DND-41 (cell line): ENCODE measurements at regions not wholly inside any gene's neighbourhood (a gene's known extent, or its start where the extent isn't known, plus 50 kb on each side); places are given as distances from the start of the nearest gene placed in this dataset.

ENCODE experiments used
- ATAC-seq: fragments of 200-7000 bp; cut with Tn5 transposase; 3 replicates; pipeline ENCODE4 v1.9.1; 2021; ENCODE audit warnings: low read depth; ENCODE audit not compliant: insufficient read depth
- DNase-seq: peaks from one replicate; pipeline ENCODE4 v3.0.0-alpha.2; 2020
- H2AFZ ChIP-seq: 2 replicates; pipeline ENCODE4 v1.6.0; 2012; ENCODE audit warnings: low read depth, low read length
- H3K27ac ChIP-seq: 2 replicates; pipeline ENCODE4 v1.5.1; 2012; ENCODE audit warnings: low read length, inconsistent platforms
- H3K27me3 ChIP-seq: fragments of 200-600 bp; sonication (generic); 2 replicates; pipeline ENCODE4 v1.6.0; 2012; ENCODE audit warnings: low read length, mild to moderate bottlenecking, inconsistent platforms; ENCODE audit not compliant: insufficient read depth, poor library complexity
- H3K36me3 ChIP-seq: 2 replicates; pipeline ENCODE4 v1.5.1; 2012; ENCODE audit warnings: low read length, inconsistent platforms; ENCODE audit not compliant: insufficient read depth
- H3K4me1 ChIP-seq: 2 replicates; pipeline ENCODE4 v1.5.1; 2012; ENCODE audit warnings: mild to moderate bottlenecking, low read length; ENCODE audit not compliant: insufficient read depth
- H3K4me2 ChIP-seq: 2 replicates; pipeline ENCODE4 v1.6.0; 2012; ENCODE audit warnings: mild to moderate bottlenecking, moderate library complexity, low read length, inconsistent platforms; ENCODE audit not compliant: insufficient read depth
- H3K4me3 ChIP-seq, 2 experiments: fragments of 200-600 bp in 1 of 2; shearing (Covaris generic) in 1 of 2; 2 replicates each; pipeline ENCODE4 v1.5.1; 2012 to 2016; ENCODE audit warnings: inconsistent platforms in 2 of 2, low read length in 2 of 2, mild to moderate bottlenecking in 2 of 2, low read depth in 1 of 2, moderate library complexity in 1 of 2
- H3K79me2 ChIP-seq: 2 replicates; pipeline ENCODE4 v1.6.0; 2012; ENCODE audit warnings: low read length, inconsistent platforms; ENCODE audit not compliant: insufficient read depth
- H3K9ac ChIP-seq: 2 replicates; pipeline ENCODE4 v1.6.0; 2012; ENCODE audit warnings: low read depth, mild to moderate bottlenecking, inconsistent platforms, low read length, moderate library complexity
- H3K9me3 ChIP-seq: 2 replicates; pipeline ENCODE4 v1.5.1; 2012; ENCODE audit warnings: low read length, moderate library complexity, mild to moderate bottlenecking, inconsistent platforms; ENCODE audit not compliant: insufficient read depth, severe bottlenecking
- H4K20me1 ChIP-seq: 2 replicates; pipeline ENCODE4 v1.6.0; 2012; ENCODE audit warnings: low read length; ENCODE audit not compliant: insufficient read depth
- CTCF ChIP-seq: IDR thresholded peaks from 2 replicates; pipeline ENCODE4 v1.5.1; 2012; ENCODE audit warnings: borderline replicate concordance, low read length, moderate library complexity, mild to moderate bottlenecking; ENCODE audit not compliant: poor library complexity, severe bottlenecking; ENCODE audit errors: extremely low read depth
- EZH2 ChIP-seq: IDR thresholded peaks from 3 replicates; pipeline ENCODE4 v1.6.1; 2012; ENCODE audit warnings: borderline replicate concordance, low read depth, mild to moderate bottlenecking, moderate library complexity, low read length, inconsistent platforms; ENCODE audit not compliant: severe bottlenecking

GRCh38 chr18:39845631-39846030 is 2109.4 kb upstream of the PIK3C3 start:
- H2AFZ ChIP-seq, result no peak overlapping the region
- H3K9ac ChIP-seq, result no peak overlapping the region
- H4K20me1 ChIP-seq, result no peaks in the 10 kb centered on the region
- H3K9me3 ChIP-seq, result no peaks in the 10 kb centered on the region
- H3K4me1 ChIP-seq, result no peaks in the 10 kb centered on the region
- H3K36me3 ChIP-seq, result no peaks in the 10 kb centered on the region
- no peak overlapping the region for H3K27ac ChIP-seq
- H3K4me3 ChIP-seq, result no peak overlapping the region
- no peaks in the 10 kb centered on the region for H3K79me2 ChIP-seq
- ATAC-seq, result no peak
- DNase-seq, result no peak
- TF ChIP-seq CTCF, result no peak
- TF ChIP-seq EZH2, result no peak
- H3K4me2 ChIP-seq, result no peak overlapping the region
- H3K27me3 ChIP-seq, result no peaks in the 10 kb centered on the region

- H3K27me3 ChIP-seq, result no peaks in the 10 kb centered on the region
- no peak for ATAC-seq
Measured at GRCh38 chr18:39845106-39845505, 2109.9 kb upstream of the PIK3C3 start.

GRCh38 chr18:39843546-39843945 is 2111.5 kb upstream of the PIK3C3 start:
- Histone ChIP-seq H3K36me3 (no peaks in the 10 kb centered on the region), H3K4me1 (no peaks in the 10 kb centered on the region), H3K9ac (no peak overlapping the region), H3K9me3 (no peaks in the 10 kb centered on the region), H3K4me2 (no peak overlapping the region), H2AFZ (no peak overlapping the region), H4K20me1 (no peaks in the 10 kb centered on the region), H3K4me3 (no peak overlapping the region), H3K79me2 (no peaks in the 10 kb centered on the region), H3K27ac (no peak overlapping the region), H3K27me3 (no peaks in the 10 kb centered on the region)
- DNase-seq (no peak), ATAC-seq (no peak)
- TF ChIP-seq CTCF (no peak), EZH2 (no peak)

More at GRCh38 chr18:39845106-39845505, 2109.9 kb upstream of the PIK3C3 start:
- no peaks in the 10 kb centered on the region for H3K36me3 ChIP-seq
- H3K79me2 ChIP-seq, result no peaks in the 10 kb centered on the region
- H3K27ac ChIP-seq, result no peak overlapping the region
- H3K9ac ChIP-seq, result no peak overlapping the region
- no peak for TF ChIP-seq CTCF
- no peak for TF ChIP-seq EZH2
- H3K4me3 ChIP-seq, result no peak overlapping the region
- no peak overlapping the region for H3K4me2 ChIP-seq
- no peak overlapping the region for H2AFZ ChIP-seq
- H3K4me1 ChIP-seq, result no peaks in the 10 kb centered on the region
- no peaks in the 10 kb centered on the region for H3K9me3 ChIP-seq
- H4K20me1 ChIP-seq, result no peaks in the 10 kb centered on the region
- no peak for DNase-seq

- TF ChIP-seq EZH2 (no peak), CTCF (no peak)
- H3K4me1 ChIP-seq, result no peaks in the 10 kb centered on the region
- no peak overlapping the region for H3K4me2 ChIP-seq
- no peak overlapping the region for H3K27ac ChIP-seq
- no peaks in the 10 kb centered on the region for H3K9me3 ChIP-seq
- no peak overlapping the region for H3K4me3 ChIP-seq
- no peak for DNase-seq
- no peak overlapping the region for H2AFZ ChIP-seq
- no peak overlapping the region for H3K9ac ChIP-seq
- H3K36me3 ChIP-seq, result no peaks in the 10 kb centered on the region
- no peaks in the 10 kb centered on the region for H4K20me1 ChIP-seq
- H3K27me3 ChIP-seq, result no peaks in the 10 kb centered on the region
- no peak for ATAC-seq
- H3K79me2 ChIP-seq, result no peaks in the 10 kb centered on the region
Measured at GRCh38 chr18:39842366-39842914, 2112.6 kb upstream of the PIK3C3 start.
